ENCODE measurements at regions not wholly inside any gene's neighbourhood (a gene's known extent, or its start where the extent isn't known, plus 50 kb on each side); places are given as distances from the start of the nearest gene placed in this dataset.

DNA sequence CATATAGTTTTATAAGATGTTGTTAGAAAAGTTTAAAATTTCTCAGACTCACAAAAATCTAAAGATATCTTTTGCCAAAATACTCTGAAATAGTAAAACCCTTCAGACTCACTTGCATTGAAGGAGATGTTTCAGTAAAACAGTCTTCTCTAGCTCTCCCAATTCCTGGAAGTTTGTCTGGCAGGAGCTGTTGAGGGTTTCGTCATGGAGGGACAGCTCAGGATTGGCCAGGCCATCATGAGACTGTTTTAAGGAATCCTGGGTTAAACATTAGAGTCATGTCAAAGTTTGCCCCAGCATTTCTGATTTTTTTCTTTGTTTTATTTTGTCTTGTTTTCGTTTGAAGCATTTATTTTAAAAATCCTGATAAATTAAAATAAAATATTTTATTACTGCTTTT lies 293.8 kb upstream of the PBX1 start:
- TF ChIP-seq, protein P1, sequence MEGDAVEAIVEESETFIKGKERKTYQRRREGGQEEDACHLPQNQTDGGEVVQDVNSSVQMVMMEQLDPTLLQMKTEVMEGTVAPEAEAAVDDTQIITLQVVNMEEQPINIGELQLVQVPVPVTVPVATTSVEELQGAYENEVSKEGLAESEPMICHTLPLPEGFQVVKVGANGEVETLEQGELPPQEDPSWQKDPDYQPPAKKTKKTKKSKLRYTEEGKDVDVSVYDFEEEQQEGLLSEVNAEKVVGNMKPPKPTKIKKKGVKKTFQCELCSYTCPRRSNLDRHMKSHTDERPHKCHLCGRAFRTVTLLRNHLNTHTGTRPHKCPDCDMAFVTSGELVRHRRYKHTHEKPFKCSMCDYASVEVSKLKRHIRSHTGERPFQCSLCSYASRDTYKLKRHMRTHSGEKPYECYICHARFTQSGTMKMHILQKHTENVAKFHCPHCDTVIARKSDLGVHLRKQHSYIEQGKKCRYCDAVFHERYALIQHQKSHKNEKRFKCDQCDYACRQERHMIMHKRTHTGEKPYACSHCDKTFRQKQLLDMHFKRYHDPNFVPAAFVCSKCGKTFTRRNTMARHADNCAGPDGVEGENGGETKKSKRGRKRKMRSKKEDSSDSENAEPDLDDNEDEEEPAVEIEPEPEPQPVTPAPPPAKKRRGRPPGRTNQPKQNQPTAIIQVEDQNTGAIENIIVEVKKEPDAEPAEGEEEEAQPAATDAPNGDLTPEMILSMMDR (IDR thresholded peaks at IDR 0.05 in 2 of 3, conservative IDR thresholded peaks at IDR 0.05 in 1 of 3; ENCODE audit: insufficient read depth in 2 of 3, low read depth in 1 of 3, low read length in 3 of 3): no peak
- no peak for TF ChIP-seq ZNF347 (CRISPR knock-in tag; IDR thresholded peaks at IDR 0.05; ENCODE audit: low read depth)
- TF ChIP-seq POLR2A (conservative IDR thresholded peaks at IDR 0.05): no peak

Measured in K562 (cell line).